ENCODE measurements at regions not wholly inside any gene's neighbourhood (a gene's known extent, or its start where the extent isn't known, plus 50 kb on each side); places are given as distances from the start of the nearest gene placed in this dataset.

GRCh38 chr15:58286523-58286922, 145.3 kb upstream of the LIPC start:
- TF ChIP-seq CTCF (IDR thresholded peaks at IDR 0.05): no peak
- Histone ChIP-seq H3K4me3 (ENCODE audit: low read depth, low read length) (no peak overlapping the region), H3K27ac (no peak overlapping the region), H3K9me3 (ENCODE audit: control insufficient read depth, low read length) (no peaks in the 10 kb centered on the region), H3K4me2 (ENCODE audit: low read length) (no peak overlapping the region), H3K9ac (no peak overlapping the region), H3K4me1 (no peaks in the 10 kb centered on the region), H2AFZ (no peak overlapping the region), H3K79me2 (no peaks in the 10 kb centered on the region), H3K36me3 (ENCODE audit: control insufficient read depth, insufficient read depth, low read length) (no peaks in the 10 kb centered on the region), H3K27me3 (ENCODE audit: control insufficient read depth, insufficient read depth, low read length) (no peaks in the 10 kb centered on the region)

GRCh38 chr15:58287891-58288290, 143.9 kb upstream of the LIPC start:
- H3K36me3 ChIP-seq (ENCODE audit: control insufficient read depth, insufficient read depth, low read length): no peaks in the 10 kb centered on the region
- H3K9ac ChIP-seq: no peak overlapping the region
- no peak overlapping the region for H3K27ac ChIP-seq
- H3K79me2 ChIP-seq: no peaks in the 10 kb centered on the region
- no peaks in the 10 kb centered on the region for H3K27me3 ChIP-seq (ENCODE audit: control insufficient read depth, insufficient read depth, low read length)
- TF ChIP-seq CTCF (IDR thresholded peaks at IDR 0.05): no peak
- H3K4me1 ChIP-seq: no peaks in the 10 kb centered on the region
- no peak overlapping the region for H2AFZ ChIP-seq
- no peak overlapping the region for H3K4me2 ChIP-seq (ENCODE audit: low read length)
- H3K4me3 ChIP-seq (ENCODE audit: low read depth, low read length): no peak overlapping the region
- no peaks in the 10 kb centered on the region for H3K9me3 ChIP-seq (ENCODE audit: control insufficient read depth, low read length)

- Histone ChIP-seq H3K4me3 (ENCODE audit: low read depth, low read length) (no peak overlapping the region), H3K36me3 (ENCODE audit: control insufficient read depth, insufficient read depth, low read length) (no peaks in the 10 kb centered on the region), H3K4me2 (ENCODE audit: low read length) (no peak overlapping the region), H3K27ac (no peak overlapping the region), H3K27me3 (ENCODE audit: control insufficient read depth, insufficient read depth, low read length) (no peaks in the 10 kb centered on the region), H3K9ac (no peak overlapping the region), H3K9me3 (ENCODE audit: control insufficient read depth, low read length) (no peaks in the 10 kb centered on the region), H2AFZ (no peak overlapping the region), H3K4me1 (no peaks in the 10 kb centered on the region), H3K79me2 (no peaks in the 10 kb centered on the region)
- no peak for TF ChIP-seq CTCF (IDR thresholded peaks at IDR 0.05)
These were observed 143.2 kb upstream of the LIPC start for GRCh38 chr15:58288592-58288991.

GRCh38 chr15:58291848-58292247, 139.9 kb upstream of the LIPC start:
- no peaks in the 10 kb centered on the region for H3K4me1 ChIP-seq
- no peak overlapping the region for H2AFZ ChIP-seq
- H3K27me3 ChIP-seq (ENCODE audit: control insufficient read depth, insufficient read depth, low read length): no peaks in the 10 kb centered on the region
- TF ChIP-seq CTCF (IDR thresholded peaks at IDR 0.05): no peak
- H3K27ac ChIP-seq: no peak overlapping the region
- no peak overlapping the region for H3K9ac ChIP-seq
- H3K36me3 ChIP-seq (ENCODE audit: control insufficient read depth, insufficient read depth, low read length): no peaks in the 10 kb centered on the region
- H3K4me2 ChIP-seq (ENCODE audit: low read length): no peak overlapping the region
- H3K79me2 ChIP-seq: no peaks in the 10 kb centered on the region
- H3K9me3 ChIP-seq (ENCODE audit: control insufficient read depth, low read length): no peaks in the 10 kb centered on the region
- H3K4me3 ChIP-seq (ENCODE audit: low read depth, low read length): no peak overlapping the region

GRCh38 chr15:58292751-58293175, 139.0 kb upstream of the LIPC start:
- Histone ChIP-seq H3K4me1 (no peaks in the 10 kb centered on the region), H3K27ac (no peak overlapping the region), H3K4me2 (ENCODE audit: low read length) (no peak overlapping the region), H3K36me3 (ENCODE audit: control insufficient read depth, insufficient read depth, low read length) (no peaks in the 10 kb centered on the region), H2AFZ (no peak overlapping the region), H3K9me3 (ENCODE audit: control insufficient read depth, low read length) (no peaks in the 10 kb centered on the region), H3K9ac (no peak overlapping the region), H3K79me2 (no peaks in the 10 kb centered on the region), H3K4me3 (ENCODE audit: low read depth, low read length) (no peak overlapping the region), H3K27me3 (ENCODE audit: control insufficient read depth, insufficient read depth, low read length) (no peaks in the 10 kb centered on the region)
- TF ChIP-seq CTCF (IDR thresholded peaks at IDR 0.05): no peak

Measured in parathyroid adenoma (tissue), 2 donors.